Stimulated activated CD8-positive, alpha-beta memory T cell treated with anti-CD3 and anti-CD28 coated beads, Interleukin-15, amount 100 ng/mL, for 48 hours (primary cell): ENCODE measurements at regions not wholly inside any gene's neighbourhood (a gene's known extent, or its start where the extent isn't known, plus 50 kb on each side); places are given as distances from the start of the nearest gene placed in this dataset.

Source experiments
- DNase-seq, 2 donors: peaks; one replicate each; pipeline ENCODE4 v3.0.0-alpha.2; 2020; ENCODE audit warnings: low read depth in 2 of 2

- DNase-seq, result no peak
Observed at GRCh38 chr1:113219377-113219776, 146.4 kb downstream of the LRIG2 start.

GRCh38 chr1:113219828-113220227 lies 146.8 kb downstream of the LRIG2 start:
- DNase-seq, result no peak

GRCh38 chr1:113223040-113223439 lies 150.0 kb downstream of the LRIG2 start:
- DNase-seq, result no peak

- DNase-seq, result no peak
Observed at GRCh38 chr1:113223546-113223945, 150.5 kb downstream of the LRIG2 start.

- DNase-seq, result peak in 1 of 2 donors; percentile 3
Observed at GRCh38 chr1:113226148-113226547, 153.2 kb downstream of the LRIG2 start.

- DNase-seq, result no peak
Observed at GRCh38 chr1:113231866-113232265, 158.4 kb upstream of the MAGI3 start.

GRCh38 chr1:113233441-113233840 lies 156.9 kb upstream of the MAGI3 start:
- no peak for DNase-seq

- no peak for DNase-seq
Observed at GRCh38 chr1:113241237-113241636, 149.1 kb upstream of the MAGI3 start.

- no peak for DNase-seq
Observed at GRCh38 chr1:113242481-113242880, 147.8 kb upstream of the MAGI3 start.

GRCh38 chr1:113243529-113243928 lies 146.8 kb upstream of the MAGI3 start:
- no peak for DNase-seq

GRCh38 chr1:113244112-113244820 lies 146.0 kb upstream of the MAGI3 start:
- DNase-seq, result no peak

GRCh38 chr1:113245252-113245651 lies 145.1 kb upstream of the MAGI3 start:
- DNase-seq, result no peak

- no peak for DNase-seq
Observed at GRCh38 chr1:113246929-113247328, 143.4 kb upstream of the MAGI3 start.

GRCh38 chr1:113247355-113247754 lies 143.0 kb upstream of the MAGI3 start:
- no peak for DNase-seq

GRCh38 chr1:113247782-113248181 lies 142.5 kb upstream of the MAGI3 start:
- no peak for DNase-seq

GRCh38 chr1:113248494-113248893 lies 141.8 kb upstream of the MAGI3 start:
- no peak for DNase-seq

GRCh38 chr1:113250161-113250560 lies 140.2 kb upstream of the MAGI3 start:
- DNase-seq, result no peak

GRCh38 chr1:113252166-113252565 lies 138.1 kb upstream of the MAGI3 start:
- no peak for DNase-seq

- DNase-seq, result no peak
Observed at GRCh38 chr1:113253187-113253586, 137.1 kb upstream of the MAGI3 start.

GRCh38 chr1:113253590-113253989 lies 136.7 kb upstream of the MAGI3 start:
- DNase-seq, result no peak

GRCh38 chr1:113255038-113255719 lies 135.1 kb upstream of the MAGI3 start:
- DNase-seq, result no peak

- no peak for DNase-seq
Observed at GRCh38 chr1:113255720-113256347, 134.5 kb upstream of the MAGI3 start.

GRCh38 chr1:113256348-113256729 lies 134.0 kb upstream of the MAGI3 start:
- DNase-seq, result no peak
